Keratinocyte (primary cell): ENCODE measurements at regions not wholly inside any gene's neighbourhood (a gene's known extent, or its start where the extent isn't known, plus 50 kb on each side); places are given as distances from the start of the nearest gene placed in this dataset.

ENCODE experiments used
- DNase-seq: peaks from one replicate; pipeline ENCODE4 v3.0.0-alpha.2; 2011; ENCODE audit warnings: low read depth, missing footprints, low spot score
- FAIRE-seq: peaks from 2 replicates; lab custom pipeline; 2011; peaks lifted over from hg19 to GRCh38; lab: Jason Lieb, UNC
- H2AFZ ChIP-seq: 2 replicates; pipeline ENCODE4 v1.6.0; 2012; ENCODE audit warnings: low read length, control low read depth, inconsistent platforms; ENCODE audit not compliant: control insufficient read depth
- H3K27ac ChIP-seq: 2 replicates; pipeline ENCODE4 v1.5.1; 2011; ENCODE audit warnings: low read length; ENCODE audit not compliant: control insufficient read depth, insufficient read depth
- H3K27me3 ChIP-seq: 3 replicates; pipeline ENCODE4 v1.6.0; 2011; ENCODE audit warnings: low read length; ENCODE audit not compliant: control insufficient read depth, insufficient read depth; ENCODE audit errors: extremely low read depth
- H3K36me3 ChIP-seq, 2 experiments: 2 replicates in 1 of 2; 3 replicates in 1 of 2; pipeline ENCODE4 v1.5.1; 2011; ENCODE audit warnings: low read length in 2 of 2, mild to moderate bottlenecking in 1 of 2; ENCODE audit not compliant: control insufficient read depth in 2 of 2, insufficient read depth in 2 of 2; ENCODE audit errors: extremely low read depth in 1 of 2
- H3K4me1 ChIP-seq: 3 replicates; pipeline ENCODE4 v1.5.1; 2011; ENCODE audit warnings: low read length; ENCODE audit not compliant: control insufficient read depth, insufficient read depth; ENCODE audit errors: extremely low read depth
- H3K4me2 ChIP-seq: 3 replicates; pipeline ENCODE4 v1.6.0; 2011; ENCODE audit warnings: low read depth, low read length; ENCODE audit not compliant: control insufficient read depth, insufficient read depth; ENCODE audit errors: extremely low read depth
- H3K4me3 ChIP-seq, 3 experiments: fragments of 200-600 bp in 1 of 3; sonication (generic) in 1 of 3; 2 replicates in 2 of 3; 3 replicates in 1 of 3; pipeline ENCODE4 v1.5.1; 2011 to 2016; ENCODE audit warnings: low read length in 3 of 3, mild to moderate bottlenecking in 3 of 3, control low read depth in 2 of 3, inconsistent platforms in 1 of 3, low read depth in 1 of 3, mixed read lengths in 1 of 3, mixed run types in 1 of 3, moderate library complexity in 1 of 3; ENCODE audit not compliant: control insufficient read depth in 2 of 3, insufficient read depth in 2 of 3; ENCODE audit errors: extremely low read depth in 1 of 3
- H3K79me2 ChIP-seq: 2 replicates; pipeline ENCODE4 v1.6.0; 2012; ENCODE audit warnings: low read length; ENCODE audit not compliant: control insufficient read depth, insufficient read depth
- H3K9ac ChIP-seq: 3 replicates; pipeline ENCODE4 v1.6.0; 2011; ENCODE audit warnings: low read length; ENCODE audit not compliant: control insufficient read depth, insufficient read depth; ENCODE audit errors: extremely low read depth
- H3K9me1 ChIP-seq: 3 replicates; pipeline ENCODE4 v1.6.0; 2011; ENCODE audit warnings: low read length; ENCODE audit not compliant: control insufficient read depth, insufficient read depth; ENCODE audit errors: extremely low read depth
- H3K9me3 ChIP-seq: 2 replicates; pipeline ENCODE4 v1.5.1; 2012; ENCODE audit warnings: low read depth, low read length; ENCODE audit not compliant: control insufficient read depth
- H4K20me1 ChIP-seq: 3 replicates; pipeline ENCODE4 v1.6.0; 2011; ENCODE audit warnings: low read length; ENCODE audit not compliant: control insufficient read depth, insufficient read depth; ENCODE audit errors: extremely low read depth
- EZH2 ChIP-seq: IDR thresholded peaks from one replicate; pipeline ENCODE4 v1.6.1; 2012; ENCODE audit warnings: inconsistent platforms, mild to moderate bottlenecking, low read length, moderate library complexity
- dilution Hi-C: fragments of 300-500 bp; cut with MboI; formaldehyde crosslinking; loops from one replicate; pipeline ENCODE4 v1.7.0; 2020; ENCODE audit warnings: low sequenced_read_pairs; ENCODE audit not compliant: extremely low pct_ligation_motif_present
- TF ChIP-seq, protein P1 (sequence below), 3 experiments: IDR thresholded peaks in 1 of 3; conservative IDR thresholded peaks in 1 of 3; optimal IDR thresholded peaks in 1 of 3; 2 replicates in 2 of 3; 3 replicates in 1 of 3; pipeline versions ENCODE3 to v1.5.1; 2011; ENCODE audit warnings: low read length in 3 of 3, mild to moderate bottlenecking in 3 of 3, moderate library complexity in 2 of 3, control low read depth in 1 of 3, inconsistent platforms in 1 of 3; ENCODE audit not compliant: insufficient read depth in 2 of 3; ENCODE audit errors: extremely low read depth in 1 of 3

DNA sequence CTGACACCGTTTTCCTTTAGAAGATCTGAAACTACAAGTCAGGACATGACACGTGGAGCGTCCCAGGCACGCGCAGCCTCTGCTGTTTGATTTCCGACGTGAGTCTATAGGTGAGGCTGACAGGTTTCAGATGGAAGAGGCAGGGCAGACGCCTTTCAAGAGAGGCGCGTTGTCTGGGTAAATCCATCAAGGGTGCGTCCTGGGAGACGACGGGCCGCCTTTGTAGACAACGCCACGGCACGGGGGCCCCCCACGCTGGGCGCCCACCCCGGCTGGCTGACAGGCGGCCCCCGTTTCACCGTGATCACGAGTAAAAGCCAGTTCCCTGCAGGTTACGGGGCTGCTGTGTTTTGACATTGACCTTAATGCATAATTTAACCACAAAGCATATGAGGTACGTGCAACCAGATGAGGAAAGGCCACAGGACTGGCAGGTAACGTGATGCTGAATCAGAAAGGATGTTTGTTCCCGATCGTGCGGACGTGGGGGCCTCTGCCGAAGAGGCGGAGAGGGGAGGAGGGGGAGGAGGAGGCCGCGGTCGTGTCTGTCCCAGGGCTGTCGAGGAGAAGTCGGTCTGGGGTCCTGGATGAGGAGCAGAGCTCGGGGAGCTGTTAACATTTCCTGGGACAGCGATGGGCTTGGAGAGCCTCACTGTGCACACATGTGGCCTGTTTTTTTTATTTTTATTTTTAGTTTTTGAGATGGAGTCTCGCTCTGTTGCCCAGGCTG, 51.1 kb upstream of the PPP2R3B start:
- Histone ChIP-seq H3K4me2 (no peak overlapping the region), H3K4me1 (no peaks in the 10 kb centered on the region), H4K20me1 (no peaks in the 10 kb centered on the region), H3K79me2 (no peaks in the 10 kb centered on the region), H3K9ac (no peak overlapping the region), H3K9me1 (no peaks in the 10 kb centered on the region), H3K27me3 (no peaks in the 10 kb centered on the region), H2AFZ (peak overlapping the region; percentile 30), H3K27ac (no peak overlapping the region), H3K4me3 (no peak overlapping the region), H3K36me3 (no peaks in the 10 kb centered on the region), H3K9me3 (peaks cover 11% of the 10 kb centered on the region)
- TF ChIP-seq EZH2: no peak
- TF ChIP-seq, protein P1, sequence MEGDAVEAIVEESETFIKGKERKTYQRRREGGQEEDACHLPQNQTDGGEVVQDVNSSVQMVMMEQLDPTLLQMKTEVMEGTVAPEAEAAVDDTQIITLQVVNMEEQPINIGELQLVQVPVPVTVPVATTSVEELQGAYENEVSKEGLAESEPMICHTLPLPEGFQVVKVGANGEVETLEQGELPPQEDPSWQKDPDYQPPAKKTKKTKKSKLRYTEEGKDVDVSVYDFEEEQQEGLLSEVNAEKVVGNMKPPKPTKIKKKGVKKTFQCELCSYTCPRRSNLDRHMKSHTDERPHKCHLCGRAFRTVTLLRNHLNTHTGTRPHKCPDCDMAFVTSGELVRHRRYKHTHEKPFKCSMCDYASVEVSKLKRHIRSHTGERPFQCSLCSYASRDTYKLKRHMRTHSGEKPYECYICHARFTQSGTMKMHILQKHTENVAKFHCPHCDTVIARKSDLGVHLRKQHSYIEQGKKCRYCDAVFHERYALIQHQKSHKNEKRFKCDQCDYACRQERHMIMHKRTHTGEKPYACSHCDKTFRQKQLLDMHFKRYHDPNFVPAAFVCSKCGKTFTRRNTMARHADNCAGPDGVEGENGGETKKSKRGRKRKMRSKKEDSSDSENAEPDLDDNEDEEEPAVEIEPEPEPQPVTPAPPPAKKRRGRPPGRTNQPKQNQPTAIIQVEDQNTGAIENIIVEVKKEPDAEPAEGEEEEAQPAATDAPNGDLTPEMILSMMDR (optimal IDR thresholded peaks at IDR 0.05 in 1 of 3, IDR thresholded peaks at IDR 0.05 in 1 of 3, conservative IDR thresholded peaks at IDR 0.05 in 1 of 3; ENCODE audit: extremely low read depth in 1 of 3, insufficient read depth in 2 of 3, low read length in 3 of 3): no peak
- dilution Hi-C loops: no loop called here
- no peak for DNase-seq
- no peak for FAIRE-seq

DNA sequence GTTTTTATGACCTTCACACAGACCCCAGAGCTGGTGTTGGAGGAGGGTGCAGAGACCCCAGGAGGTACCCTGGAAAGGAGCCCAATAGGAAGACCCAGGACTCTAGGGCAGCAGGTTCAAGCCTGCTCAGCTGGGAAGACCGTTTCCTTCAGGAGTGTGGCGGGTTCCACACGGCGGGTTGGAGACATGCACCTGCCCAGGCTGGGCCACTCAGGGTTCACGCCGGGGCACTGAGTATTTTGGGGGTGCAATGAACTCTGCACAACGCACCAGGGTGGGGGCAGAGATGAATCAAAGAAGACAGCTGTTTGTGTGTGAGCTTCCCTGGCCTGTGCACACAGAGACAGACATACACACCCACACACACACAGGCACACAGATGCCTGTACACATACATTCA, 52.5 kb upstream of the PPP2R3B start:
- H3K9ac ChIP-seq: no peak overlapping the region
- dilution Hi-C loops: no loop called here
- no peak overlapping the region for H3K4me3 ChIP-seq
- H3K9me3 ChIP-seq: peaks cover 11% of the 10 kb centered on the region
- H3K79me2 ChIP-seq: no peaks in the 10 kb centered on the region
- H3K27ac ChIP-seq: no peak overlapping the region
- H2AFZ ChIP-seq: no peak overlapping the region
- TF ChIP-seq, protein P1 (optimal IDR thresholded peaks at IDR 0.05 in 1 of 3, IDR thresholded peaks at IDR 0.05 in 1 of 3, conservative IDR thresholded peaks at IDR 0.05 in 1 of 3; ENCODE audit: extremely low read depth in 1 of 3, insufficient read depth in 2 of 3, low read length in 3 of 3): no peak
- no peak for TF ChIP-seq EZH2
- H3K4me1 ChIP-seq: no peaks in the 10 kb centered on the region
- DNase-seq (no peak), FAIRE-seq (no peak)
- H3K27me3 ChIP-seq: no peaks in the 10 kb centered on the region
- no peaks in the 10 kb centered on the region for H3K9me1 ChIP-seq
- no peaks in the 10 kb centered on the region for H4K20me1 ChIP-seq
- no peak overlapping the region for H3K4me2 ChIP-seq
- no peaks in the 10 kb centered on the region for H3K36me3 ChIP-seq
